ENCODE measurements at regions not wholly inside any gene's neighbourhood (a gene's known extent, or its start where the extent isn't known, plus 50 kb on each side); places are given as distances from the start of the nearest gene placed in this dataset.

- POLR2A ChIA-PET = no interaction called here
- H3K27me3 ChIP-seq (ENCODE audit: insufficient read depth, low read length) = no peaks in the 10 kb centered on the region
- H3K27ac ChIP-seq (ENCODE audit: low read depth, low read length) = no peak overlapping the region
Measured at GRCh38 chr11:122241566-122241965, 125.6 kb upstream of the BLID start.

More at GRCh38 chr11:122241566-122241965, 125.6 kb upstream of the BLID start:
- TF ChIP-seq REST (IDR thresholded peaks at IDR 0.05; ENCODE audit: low read depth) (no peak), RAD21 (IDR thresholded peaks at IDR 0.05; ENCODE audit: low read depth) (no peak), ELF1 (IDR thresholded peaks at IDR 0.05; ENCODE audit: borderline replicate concordance, low read depth) (no peak), CEBPB (IDR thresholded peaks at IDR 0.05; ENCODE audit: low read depth) (no peak), POLR2A (IDR thresholded peaks at IDR 0.05; ENCODE audit: borderline replicate concordance, extremely low read depth, insufficient read depth, insufficient read length) (no peak), TCF7L2 (IDR thresholded peaks at IDR 0.05; ENCODE audit: borderline replicate concordance, extremely low read depth, insufficient read depth, insufficient read length) (no peak), ZFX (IDR thresholded peaks at IDR 0.05) (no peak), CTCF (IDR thresholded peaks at IDR 0.05 in 2 of 3, conservative IDR thresholded peaks at IDR 0.05 in 1 of 3; ENCODE audit: borderline replicate concordance in 1 of 3, insufficient read depth in 1 of 3, low read depth in 2 of 3, low read length in 2 of 3) (no peak), ZBTB33 (IDR thresholded peaks at IDR 0.05; ENCODE audit: extremely low read depth, insufficient replicate concordance, low read length) (no peak), MAX (IDR thresholded peaks at IDR 0.05) (no peak), SIN3A (IDR thresholded peaks at IDR 0.05; ENCODE audit: low read depth) (no peak), JUND (IDR thresholded peaks at IDR 0.05) (no peak), YY1 (IDR thresholded peaks at IDR 0.05; ENCODE audit: extremely low read depth, insufficient replicate concordance, low read depth, low read length) (no peak), EZH2 (IDR thresholded peaks at IDR 0.05) (no peak), ZNF274 (IDR thresholded peaks at IDR 0.05; ENCODE audit: low read depth, low read length) (no peak), ATF3 (IDR thresholded peaks at IDR 0.05) (no peak), CBX3 (IDR thresholded peaks at IDR 0.05; ENCODE audit: low read depth) (no peak)
- Histone ChIP-seq H3K9ac (ENCODE audit: low read length) (no peak overlapping the region), H2AFZ (ENCODE audit: low read depth, low read length, poor library complexity, severe bottlenecking) (no peak overlapping the region), H4K20me1 (ENCODE audit: insufficient read depth) (no peaks in the 10 kb centered on the region), H3K36me3 (ENCODE audit: control insufficient read depth in 1 of 2, insufficient read depth in 2 of 2, low read length in 2 of 2) (no peaks in the 10 kb centered on the region), H3K9me2 (ENCODE audit: insufficient read depth) (no peaks in the 10 kb centered on the region; the same call in 1 of the 2 replicates), H3K4me3 (replicated peaks in 1 of 2; ENCODE audit: low read depth in 1 of 2, low read length in 2 of 2) (no peak overlapping the region), H3K79me2 (ENCODE audit: insufficient read depth, low read length) (no peaks in the 10 kb centered on the region), H3K4me1 (ENCODE audit: control insufficient read depth in 1 of 2, insufficient read depth in 2 of 2, low read length in 2 of 2) (no peaks in the 10 kb centered on the region), H3K4me2 (ENCODE audit: low read length) (no peak overlapping the region), H3K9me3 (ENCODE audit: control insufficient read depth in 1 of 2, insufficient read depth in 1 of 2, low read depth in 1 of 2, low read length in 2 of 2) (no peaks in the 10 kb centered on the region)
- intact Hi-C loops (cut with micrococcal nuclease) = no loop called here
- no TSS peak for BruUV-seq (replicated peaks)
- ChIA-PET RAD21 (ENCODE audit: low non-redundant PET in 1 of 2, low total read pairs in 2 of 2, uncharacterized antibody in 2 of 2, unreplicated experiment in 2 of 2) (no interaction called here), CTCF (no interaction called here)
- no peak for ATAC-seq
- DNase-seq (ENCODE audit: low read depth, low spot score) = no peak

Measured in HCT116 (cell line).